IMR-90 (cell line): ENCODE measurements at regions not wholly inside any gene's neighbourhood (a gene's known extent, or its start where the extent isn't known, plus 50 kb on each side); places are given as distances from the start of the nearest gene placed in this dataset.

Experiments used
- ATAC-seq: fragments of 200-7000 bp; cut with Tn5 transposase; 2 replicates; pipeline ENCODE4 v1.9.1; 2020; ENCODE audit warnings: low read depth, mild to moderate bottlenecking, moderate library complexity
- BruUV-seq: library from RNA; stranded (reverse); fragments of 400-500 nt; replicated peaks from 2 replicates; lab custom pipeline; 2021; lab: Mats Ljungman, UMichigan
- CTCF ChIA-PET: fragments of 300-600 bp; formaldehyde crosslinking; extraction: SDS; loops from one replicate; lab custom pipeline; 2021; ENCODE audit warnings: antibody characterized with exemption; lab: Yijun Ruan, JAX
- POLR2A ChIA-PET: fragments of 300-600 bp; sonication (Branson Sonifier 250); formaldehyde crosslinking; loops from one replicate; lab custom pipeline; 2022; ENCODE audit warnings: antibody characterized with exemption; ENCODE audit not compliant: unreplicated experiment; lab: Charles Lee
- DNase-seq: peaks from one replicate; pipeline ENCODE4 v3.0.0; 2013
- H2AFZ ChIP-seq: replicated peaks from 2 replicates; pipeline ENCODE3; 2013; ENCODE audit warnings: low read length, mild to moderate bottlenecking; ENCODE audit not compliant: poor library complexity
- H2AK5ac ChIP-seq: 2 replicates; pipeline ENCODE4 v1.6.1; 2013; ENCODE audit warnings: low read depth, low read length, inconsistent platforms
- H2AK9ac ChIP-seq: replicated peaks from 2 replicates; pipeline ENCODE3; 2013; ENCODE audit warnings: mild to moderate bottlenecking, low read depth, low read length, moderate library complexity; ENCODE audit not compliant: poor library complexity
- H2BK120ac ChIP-seq: 2 replicates; pipeline ENCODE4 v1.6.1; 2013; ENCODE audit warnings: low read depth, low read length, inconsistent platforms
- H2BK15ac ChIP-seq: 3 replicates; pipeline ENCODE4 v1.6.1; 2013; ENCODE audit warnings: low read depth, low read length, inconsistent platforms
- H2BK20ac ChIP-seq: 2 replicates; pipeline ENCODE4 v1.6.1; 2013; ENCODE audit warnings: low read depth, mild to moderate bottlenecking, inconsistent platforms, low read length, moderate library complexity
- H2BK5ac ChIP-seq: 2 replicates; pipeline ENCODE4 v1.6.1; 2013; ENCODE audit warnings: mild to moderate bottlenecking, low read depth, low read length, inconsistent platforms; ENCODE audit not compliant: poor library complexity, severe bottlenecking
- H3K14ac ChIP-seq: replicated peaks from 2 replicates; pipeline ENCODE4 v1.6.1; 2013; ENCODE audit warnings: low read depth, low read length, inconsistent platforms
- H3K18ac ChIP-seq: 2 replicates; pipeline ENCODE4 v1.6.1; 2013; ENCODE audit warnings: low read depth, low read length, control low read depth
- H3K23ac ChIP-seq: 2 replicates; pipeline ENCODE4 v1.6.1; 2013; ENCODE audit warnings: low read depth, low read length, inconsistent platforms
- H3K27ac ChIP-seq: 2 replicates; pipeline ENCODE4 v1.5.1; 2013; ENCODE audit warnings: mild to moderate bottlenecking, control low read depth, low read length; ENCODE audit not compliant: insufficient read depth
- H3K27me3 ChIP-seq: 2 replicates; pipeline ENCODE4 v1.6.1; 2013; ENCODE audit warnings: low read length; ENCODE audit not compliant: control insufficient read depth, insufficient read depth
- H3K36me3 ChIP-seq: 2 replicates; pipeline ENCODE4 v1.6.1; 2013; ENCODE audit warnings: low read length, mixed read lengths; ENCODE audit not compliant: control insufficient read depth, insufficient read depth
- H3K4ac ChIP-seq: 2 replicates; pipeline ENCODE4 v1.6.1; 2013; ENCODE audit warnings: low read depth, low read length, inconsistent platforms
- H3K4me1 ChIP-seq: 2 replicates; pipeline ENCODE4 v1.6.1; 2013; ENCODE audit warnings: low read length, mixed read lengths; ENCODE audit not compliant: control insufficient read depth, insufficient read depth
- H3K4me2 ChIP-seq: 2 replicates; pipeline ENCODE4 v1.6.1; 2013; ENCODE audit warnings: low read depth, mild to moderate bottlenecking, control low read depth, low read length, moderate library complexity
- H3K4me3 ChIP-seq: 2 replicates; pipeline ENCODE4 v1.5.1; 2013; ENCODE audit warnings: low read depth, mild to moderate bottlenecking, control low read depth, low read length, moderate library complexity; ENCODE audit not compliant: insufficient read depth
- H3K56ac ChIP-seq: 2 replicates; pipeline ENCODE4 v1.6.1; 2013; ENCODE audit warnings: low read length, inconsistent platforms; ENCODE audit not compliant: insufficient read depth; ENCODE audit errors: extremely low read depth
- H3K79me1 ChIP-seq, 2 experiments: 2 replicates each; pipeline ENCODE4 v1.6.1; 2013; ENCODE audit warnings: low read length in 2 of 2, inconsistent platforms in 1 of 2, low read depth in 1 of 2
- H3K9ac ChIP-seq: 2 replicates; pipeline ENCODE4 v1.6.1; 2013; ENCODE audit warnings: low read depth, low read length, control low read depth
- H3K9me1 ChIP-seq: 2 replicates; pipeline ENCODE4 v1.6.1; 2013; ENCODE audit warnings: low read length, inconsistent platforms; ENCODE audit not compliant: insufficient read depth
- H3K9me3 ChIP-seq: 2 replicates; pipeline ENCODE4 v1.6.1; 2013; ENCODE audit warnings: low read length; ENCODE audit not compliant: control insufficient read depth, insufficient read depth
- H4K20me1 ChIP-seq: 2 replicates; pipeline ENCODE4 v1.6.1; 2013; ENCODE audit warnings: low read length, inconsistent platforms; ENCODE audit not compliant: insufficient read depth
- H4K5ac ChIP-seq: 2 replicates; pipeline ENCODE4 v1.6.1; 2013; ENCODE audit warnings: mild to moderate bottlenecking, low read depth, low read length, control low read depth
- H4K8ac ChIP-seq, 2 experiments: 2 replicates each; pipeline ENCODE4 v1.6.1; 2013; ENCODE audit warnings: low read depth in 2 of 2, low read length in 2 of 2, control low read depth in 1 of 2, inconsistent platforms in 1 of 2
- H4K91ac ChIP-seq: 2 replicates; pipeline ENCODE4 v1.6.1; 2013; ENCODE audit warnings: low read depth, low read length, inconsistent platforms; ENCODE audit not compliant: insufficient read depth
- ELK1 ChIP-seq: fragments of 150-350 bp; IDR thresholded peaks from 2 replicates; pipeline ENCODE4 v1.6.1; 2016; ENCODE audit warnings: low read depth, mild to moderate bottlenecking, low read length, moderate library complexity, borderline replicate concordance
- MXI1 ChIP-seq: IDR thresholded peaks from 2 replicates; pipeline ENCODE4 v1.6.1; 2012; ENCODE audit warnings: low read depth, mild to moderate bottlenecking, low read length, moderate library complexity, borderline replicate concordance
- WGBS, 2 experiments: methylation state at CpG; one replicate each; pipeline versions ENCODE4 v1.1.5 to v1.1.7; 2013; ENCODE audit warnings: missing lambda C conversion rate in 2 of 2; ENCODE audit not compliant: insufficient read length in 1 of 2; ENCODE audit errors: extremely low coverage in 2 of 2; 5-methylcytosine and 5-hydroxymethylcytosine counted together
- dilution Hi-C: fragments of 300-500 bp; cut with HindIII; formaldehyde crosslinking; loops from one replicate; pipeline ENCODE4 v1.14.3; 2018; ENCODE audit warnings: low sequenced_read_pairs; ENCODE audit not compliant: unreplicated experiment
- in situ Hi-C: fragments of 300-500 bp; cut with MboI; formaldehyde crosslinking; loops from 3 replicates; pipeline ENCODE4 v1.14.3; 2019; ENCODE audit warnings: low sequenced_read_pairs, inconsistent platforms, mixed read lengths
- intact Hi-C: fragments of 100-400 bp; cut with micrococcal nuclease; formaldehyde crosslinking; loops from 2 replicates; pipeline ENCODE4 v1.10.0; 2022

GRCh38 chr2:188786368-188786841 lies 187.8 kb upstream of the COL3A1 start:
- peak overlapping the region; percentile 59; the same call in 1 of the 2 replicates for H3K4me2 ChIP-seq

More at GRCh38 chr2:188786368-188786841, 187.8 kb upstream of the COL3A1 start:
- Histone ChIP-seq H3K4me1 (peaks cover 9% of the 10 kb centered on the region), H3K27ac (peak overlapping the region; percentile 66; the same call in 1 of the 2 replicates), H2BK120ac (peak overlapping the region; percentile 82), H3K4ac (peak overlapping the region; percentile 58; the same call in 1 of the 2 replicates), H2BK5ac (peak overlapping the region; percentile 97), H4K8ac (peak overlapping the region; percentile 29 to 61; a peak in 3 of 4 replicates), H4K5ac (peak overlapping the region; percentile 86; the same call in 1 of the 2 replicates), H3K14ac (peak overlapping the region; percentile 45), H3K9me1 (no peaks in the 10 kb centered on the region), H3K23ac (peak overlapping the region; percentile 47; the same call in 1 of the 2 replicates), H3K79me1 (no peaks in the 10 kb centered on the region), H4K91ac (peak overlapping the region; percentile 76; the same call in 1 of the 2 replicates), H3K56ac (peak overlapping the region; percentile 59), H2BK15ac (peak overlapping the region; percentile 67; the same call in 2 of the 3 replicates), H3K27me3 (no peaks in the 10 kb centered on the region), H2AK5ac (no peak overlapping the region), H3K9ac (no peak overlapping the region), H3K36me3 (no peaks in the 10 kb centered on the region), H4K20me1 (no peaks in the 10 kb centered on the region), H3K18ac (peak overlapping the region; percentile 98), H3K9me3 (no peaks in the 10 kb centered on the region), H2AFZ (no peak overlapping the region), H2BK20ac (peak overlapping the region; percentile 75), H3K4me3 (no peak overlapping the region), H2AK9ac (no peak overlapping the region)
- BruUV-seq = no TSS peak
- DNase-seq (peak; percentile 79), ATAC-seq (peak; percentile 36; the same call in 1 of the 2 replicates)
- no CpG with 5 or more reads among the region's 3 CpGs for WGBS, 2 experiments
- ChIA-PET CTCF (interaction anchor here (0.6 to 1.2 kb wide), 2 partner anchors 190 to 253 kb away, joined by 3 to 4 read pairs; no protein-coding TSS in a partner anchor), POLR2A (no interaction called here)
- intact Hi-C loops (loop anchor here (2.0 kb wide), 1 partner anchor 188 kb away; the partner anchor contains the start of gene COL3A1), dilution Hi-C loops (no loop called here), in situ Hi-C loops (loop anchor here (10.0 kb wide), 1 partner anchor 188 kb away; the partner anchor contains the start of gene COL3A1)
- TF ChIP-seq ELK1 (no peak), MXI1 (no peak)
